ENCODE measurements at regions not wholly inside any gene's neighbourhood (a gene's known extent, or its start where the extent isn't known, plus 50 kb on each side); places are given as distances from the start of the nearest gene placed in this dataset.

DNA sequence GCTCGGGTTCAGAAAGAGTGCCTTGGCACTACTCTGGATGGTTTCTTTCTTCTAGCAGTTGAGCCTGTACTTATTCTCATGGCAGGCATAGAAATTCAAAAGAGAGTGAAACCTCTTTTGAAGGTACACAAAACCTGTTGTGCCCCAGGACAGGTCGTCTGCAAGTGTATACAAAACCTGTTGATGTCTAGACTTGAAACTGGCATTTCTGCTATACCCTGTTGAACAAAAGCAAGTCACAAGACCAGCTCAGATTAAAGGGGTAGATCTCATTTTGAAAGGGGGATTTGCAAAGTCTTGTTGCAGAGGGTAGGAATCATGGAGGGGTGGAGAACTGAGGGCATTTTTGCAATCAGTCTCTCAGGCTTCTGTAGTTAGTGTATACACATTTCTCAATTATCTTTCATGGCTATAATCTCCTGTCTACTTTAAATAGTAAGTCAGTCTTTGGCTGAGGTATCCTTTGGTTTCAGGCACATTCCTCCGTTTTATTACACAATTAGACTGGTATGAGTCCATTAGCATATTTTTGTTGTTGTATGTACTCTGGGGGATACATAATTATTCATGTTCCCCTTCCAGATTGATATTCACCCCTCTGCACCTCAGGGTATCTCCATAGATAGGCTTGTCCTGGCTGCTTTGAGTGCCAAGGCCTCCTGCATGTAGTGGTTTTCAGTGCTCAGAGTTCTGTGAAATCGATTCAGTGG is 251.4 kb downstream of the DTHD1 start:
- TF ChIP-seq POLR2A (IDR thresholded peaks at IDR 0.05) = no peak
- no peak for TF ChIP-seq CTCF (IDR thresholded peaks at IDR 0.05)
- TF ChIP-seq EP300 (IDR thresholded peaks at IDR 0.05) = no peak
